GM21576 (cell line): ENCODE measurements at regions not wholly inside any gene's neighbourhood (a gene's known extent, or its start where the extent isn't known, plus 50 kb on each side); places are given as distances from the start of the nearest gene placed in this dataset.

Experiments
- ATAC-seq: cut with Tn5 transposase; IDR thresholded peaks from one replicate; pipeline ENCODE4 v1.9.1; 2021; ENCODE audit warnings: mild to moderate bottlenecking, moderate library complexity; ENCODE audit not compliant: unreplicated experiment

DNA sequence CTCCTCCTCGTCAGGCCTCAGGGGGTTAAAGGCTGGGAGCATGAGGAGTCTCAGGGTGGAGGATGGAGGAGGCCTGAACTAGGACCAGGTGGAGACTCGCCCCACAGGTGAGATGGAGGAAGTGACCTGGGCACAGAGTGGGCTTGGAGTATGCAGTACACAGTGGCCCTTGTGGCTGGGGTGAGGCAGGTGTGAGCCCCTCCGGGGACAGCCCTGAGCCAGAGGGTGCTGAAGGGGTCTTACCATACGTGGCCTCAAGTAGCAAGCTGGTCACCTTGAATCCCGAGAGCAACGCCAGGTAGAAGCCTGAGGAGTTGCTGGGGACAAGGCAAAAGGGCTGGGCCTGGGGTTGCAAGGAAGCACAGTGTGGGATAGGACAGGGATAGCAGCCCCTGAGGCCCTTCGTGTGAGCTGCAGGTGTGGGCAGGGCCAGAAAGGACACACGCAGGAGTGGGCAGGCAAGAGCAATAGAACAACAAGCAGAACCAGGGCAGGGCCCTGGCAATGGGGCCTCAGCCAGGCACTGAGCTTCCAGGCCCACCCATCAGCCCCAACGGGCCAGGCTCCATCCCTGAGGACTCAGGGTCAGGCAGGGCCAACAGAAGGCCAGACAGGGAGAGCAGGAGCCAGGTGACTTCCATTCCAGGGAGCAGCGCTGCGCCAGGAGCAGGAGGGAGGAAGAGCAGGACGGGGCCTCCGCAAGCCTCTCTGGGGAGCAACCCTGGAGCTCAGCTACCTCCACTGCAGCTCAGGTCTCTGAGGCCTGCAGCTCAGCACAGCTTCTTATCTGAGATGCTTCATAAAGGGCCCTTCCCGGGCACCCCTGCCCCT is 64.2 kb upstream of the TNRC6C start:
- no peak for ATAC-seq

- no peak for ATAC-seq
These were observed 60.7 kb upstream of the TNRC6C start for GRCh38 chr17:77897741-77898301.

DNA sequence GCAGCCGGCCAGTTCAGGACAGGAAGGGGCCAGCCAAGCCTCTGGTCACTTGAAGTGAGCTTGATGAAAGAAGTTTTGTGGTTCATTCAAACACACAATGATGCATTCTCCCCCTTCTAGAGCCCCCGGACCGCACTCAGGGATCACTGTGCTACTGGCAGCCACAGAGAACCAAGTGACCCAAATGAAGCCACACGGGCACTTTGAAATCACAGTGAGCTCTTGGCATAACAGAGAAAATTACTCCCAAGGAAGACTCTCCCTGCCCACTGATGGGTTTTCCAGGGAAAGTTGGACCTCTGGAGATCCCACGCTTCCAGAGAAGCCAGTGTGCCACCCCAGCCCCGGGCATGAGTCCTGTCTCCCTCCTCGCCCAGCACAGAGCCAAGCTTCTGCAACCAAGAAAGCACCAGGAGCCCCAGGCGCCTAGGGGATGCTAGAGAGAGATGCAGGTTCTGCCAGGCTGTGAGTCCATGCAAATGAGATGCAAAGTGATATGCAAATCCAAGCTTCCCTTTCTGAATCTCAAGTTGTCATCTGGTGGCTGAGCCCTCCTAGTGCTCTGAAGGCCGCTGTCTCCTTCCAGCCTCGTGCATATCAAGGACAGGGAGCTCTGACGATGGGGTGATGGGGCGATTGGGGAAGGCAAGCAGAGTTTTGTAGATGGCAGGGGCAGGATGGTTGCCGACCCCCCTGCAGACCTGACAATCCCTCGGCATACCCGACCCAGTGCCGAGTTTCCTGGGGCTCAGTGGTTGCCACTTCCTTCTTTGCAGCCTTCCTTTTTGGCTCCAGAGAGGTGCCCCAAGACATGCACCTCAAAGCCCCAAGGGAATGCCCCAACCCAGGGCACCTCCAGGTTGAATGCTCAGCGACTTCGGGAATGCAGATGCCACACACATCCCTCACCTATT is 59.7 kb upstream of the TNRC6C start:
- ATAC-seq = no peak

GRCh38 chr17:77899498-77899897 is 59.0 kb upstream of the TNRC6C start:
- no peak for ATAC-seq

- ATAC-seq = no peak
These were observed 57.0 kb upstream of the TNRC6C start for GRCh38 chr17:77901481-77901880.

DNA sequence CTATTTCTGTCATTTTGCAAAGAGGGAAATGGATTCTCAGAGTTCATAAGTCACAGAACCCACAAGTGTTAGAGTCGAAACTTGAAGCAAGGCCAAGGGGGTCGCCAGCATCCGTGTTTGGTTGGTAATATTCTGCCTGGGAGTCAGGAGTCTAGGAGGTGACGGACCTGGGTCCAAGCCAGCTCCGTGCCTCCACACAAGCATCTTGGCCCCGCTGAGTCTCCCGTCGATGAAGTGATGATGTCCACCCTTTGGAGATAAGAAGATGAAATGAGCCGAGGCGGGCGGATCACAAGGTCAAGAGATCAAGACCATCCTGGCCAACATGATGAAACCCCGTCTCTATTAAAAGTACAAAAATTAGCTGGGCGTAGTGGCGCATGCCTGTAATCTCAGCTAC is 53.2 kb upstream of the TNRC6C start:
- no peak for ATAC-seq

GRCh38 chr17:77905766-77906165 is 52.7 kb upstream of the TNRC6C start:
- ATAC-seq = no peak

DNA sequence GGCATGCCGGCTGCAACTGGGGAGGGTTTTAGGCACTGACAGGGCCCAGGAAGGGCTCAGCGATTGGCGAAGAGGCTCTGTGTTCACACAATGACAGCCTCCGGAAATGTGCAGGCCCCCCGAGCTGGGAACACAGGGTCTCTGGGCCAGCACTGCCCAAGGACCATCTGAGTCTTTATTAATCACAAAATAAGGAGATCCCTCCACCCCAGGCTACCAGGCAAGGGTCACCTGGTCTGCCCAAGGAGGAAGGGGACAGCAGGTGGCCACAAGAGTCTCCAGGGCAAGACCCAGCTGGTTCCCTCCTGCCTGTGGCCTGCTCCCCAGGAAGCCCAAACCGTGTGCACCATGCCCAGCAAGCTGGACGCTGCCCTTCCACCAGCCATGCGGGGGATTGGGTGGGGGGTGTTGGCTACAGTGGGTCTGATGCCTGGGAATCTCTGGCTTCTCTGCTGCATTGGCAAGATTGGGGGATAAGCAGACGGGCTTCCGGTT is 52.1 kb upstream of the TNRC6C start:
- ATAC-seq = no peak

DNA sequence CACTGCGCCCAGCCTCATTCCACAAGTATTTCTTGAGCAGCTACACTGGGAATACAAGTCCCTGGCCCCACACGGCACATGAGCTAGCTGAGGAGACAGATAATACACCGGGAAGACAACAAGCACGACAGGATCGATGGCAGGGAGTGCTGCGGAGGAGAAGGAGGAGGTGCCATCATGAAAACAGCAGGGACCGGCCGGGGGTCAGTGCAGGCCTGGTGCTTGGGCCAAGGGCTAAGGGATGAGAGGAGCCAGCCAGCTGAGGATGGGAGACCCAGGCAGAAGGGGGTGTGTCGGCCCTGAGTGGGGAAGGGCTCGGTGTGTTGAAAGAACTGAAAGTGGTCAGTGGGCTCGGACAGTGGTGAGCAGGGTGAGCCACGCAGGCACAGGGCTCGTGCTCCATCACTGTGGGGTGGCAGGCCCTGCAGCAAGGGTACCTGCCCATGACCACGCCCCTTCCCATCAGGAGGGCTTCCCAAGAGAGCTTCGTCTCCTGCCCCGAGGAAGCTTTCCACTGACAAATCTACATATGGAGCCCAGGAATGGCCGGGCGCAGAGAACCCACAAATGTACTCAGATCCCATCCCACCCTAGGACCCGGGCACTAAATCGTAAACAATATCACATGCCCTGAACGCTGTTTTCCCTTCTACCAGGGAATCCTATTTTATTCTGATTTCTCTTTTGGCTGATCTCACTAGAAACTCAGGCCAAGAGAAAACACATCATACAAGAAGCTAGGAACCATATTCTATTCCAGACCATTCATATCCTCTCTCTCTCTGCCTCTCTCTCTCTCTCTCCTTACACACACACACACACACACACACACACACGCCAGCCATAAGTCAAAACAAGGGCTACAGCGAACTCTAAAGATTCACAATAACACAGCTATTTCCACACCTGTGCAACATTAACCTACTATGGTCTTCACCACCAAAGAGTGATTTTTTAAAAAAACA is 50.7 kb upstream of the TNRC6C start:
- ATAC-seq = no peak

DNA sequence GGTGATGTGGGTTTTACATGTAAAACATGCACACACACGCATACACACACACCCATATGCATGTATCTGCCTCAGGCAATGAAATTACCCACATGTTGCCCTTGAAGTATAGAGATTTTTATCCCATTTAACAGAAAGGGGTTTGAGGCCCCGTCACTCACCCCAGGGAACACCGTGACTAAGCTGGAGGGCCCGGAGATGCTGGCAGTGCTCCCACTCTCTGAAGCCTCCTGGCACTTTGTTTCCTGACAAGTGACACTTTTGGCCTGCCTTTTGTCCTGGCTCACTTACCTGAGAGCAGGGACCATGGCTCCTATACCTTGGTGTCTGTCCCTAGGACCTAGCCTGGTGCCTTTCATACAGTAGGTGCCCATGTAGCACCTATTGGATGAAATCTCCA is 50.0 kb upstream of the TNRC6C start:
- no peak for ATAC-seq
